ENCODE measurements at regions not wholly inside any gene's neighbourhood (a gene's known extent, or its start where the extent isn't known, plus 50 kb on each side); places are given as distances from the start of the nearest gene placed in this dataset.

DNA sequence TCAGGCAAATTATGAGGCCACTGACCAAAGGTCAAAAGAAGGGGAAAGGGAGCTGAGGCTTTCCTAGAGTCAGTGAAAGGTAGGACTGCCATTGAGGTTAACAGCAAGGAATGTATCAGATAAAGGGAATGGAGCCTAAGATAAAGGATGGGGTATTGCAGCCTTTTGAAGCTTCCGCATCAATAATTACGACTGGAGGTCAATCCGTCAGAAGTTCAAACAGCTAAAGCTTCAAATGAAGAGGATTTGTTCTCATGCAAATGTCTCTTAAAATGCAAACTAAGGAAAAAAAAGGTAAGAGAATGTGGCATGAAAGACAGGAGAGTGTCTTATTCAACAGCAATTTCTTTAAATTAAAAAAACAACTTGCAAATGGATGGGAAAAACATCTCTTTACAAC, 341.1 kb upstream of the RGMB start:
- no peak overlapping the region for H3K27ac ChIP-seq
- no peaks in the 10 kb centered on the region for H3K4me1 ChIP-seq
- H3K27me3 ChIP-seq: no peaks in the 10 kb centered on the region
- H3K4me3 ChIP-seq: no peak overlapping the region
- intact Hi-C loops (cut with DNase I; ENCODE audit: low total_unique reads): no loop called here
- H3K36me3 ChIP-seq: no peaks in the 10 kb centered on the region
- peaks cover 0 to 7% of the 10 kb centered on the region in 2 donors for H3K9me3 ChIP-seq
- no peak for DNase-seq (ENCODE audit: low spot score in 2 of 2)
- TF ChIP-seq POLR2A (IDR thresholded peaks at IDR 0.05): no peak
- TF ChIP-seq, protein P1, sequence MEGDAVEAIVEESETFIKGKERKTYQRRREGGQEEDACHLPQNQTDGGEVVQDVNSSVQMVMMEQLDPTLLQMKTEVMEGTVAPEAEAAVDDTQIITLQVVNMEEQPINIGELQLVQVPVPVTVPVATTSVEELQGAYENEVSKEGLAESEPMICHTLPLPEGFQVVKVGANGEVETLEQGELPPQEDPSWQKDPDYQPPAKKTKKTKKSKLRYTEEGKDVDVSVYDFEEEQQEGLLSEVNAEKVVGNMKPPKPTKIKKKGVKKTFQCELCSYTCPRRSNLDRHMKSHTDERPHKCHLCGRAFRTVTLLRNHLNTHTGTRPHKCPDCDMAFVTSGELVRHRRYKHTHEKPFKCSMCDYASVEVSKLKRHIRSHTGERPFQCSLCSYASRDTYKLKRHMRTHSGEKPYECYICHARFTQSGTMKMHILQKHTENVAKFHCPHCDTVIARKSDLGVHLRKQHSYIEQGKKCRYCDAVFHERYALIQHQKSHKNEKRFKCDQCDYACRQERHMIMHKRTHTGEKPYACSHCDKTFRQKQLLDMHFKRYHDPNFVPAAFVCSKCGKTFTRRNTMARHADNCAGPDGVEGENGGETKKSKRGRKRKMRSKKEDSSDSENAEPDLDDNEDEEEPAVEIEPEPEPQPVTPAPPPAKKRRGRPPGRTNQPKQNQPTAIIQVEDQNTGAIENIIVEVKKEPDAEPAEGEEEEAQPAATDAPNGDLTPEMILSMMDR (IDR thresholded peaks at IDR 0.05): no peak
- no peak for TF ChIP-seq POLR2AphosphoS5 (IDR thresholded peaks at IDR 0.05)

DNA sequence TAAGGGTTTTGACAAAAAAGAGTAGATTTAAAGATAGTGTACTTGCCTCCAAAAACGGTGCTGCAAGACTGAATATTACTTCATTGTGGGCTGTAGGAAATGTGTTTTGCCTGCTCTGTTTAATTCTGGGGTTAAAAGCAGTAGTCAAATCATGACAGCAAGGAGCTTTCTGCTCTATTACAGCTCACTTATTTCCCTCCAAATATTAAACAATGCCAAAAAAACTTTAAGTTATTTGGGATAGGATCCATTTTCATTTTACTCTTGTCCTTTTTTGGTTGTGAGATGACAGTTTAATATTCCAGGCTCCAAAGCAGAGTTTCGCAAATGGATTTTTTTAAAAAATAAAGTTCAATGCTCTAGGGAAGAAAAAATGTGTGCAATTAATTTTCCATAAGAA, 340.4 kb upstream of the RGMB start:
- intact Hi-C loops (cut with DNase I; ENCODE audit: low total_unique reads): no loop called here

DNA sequence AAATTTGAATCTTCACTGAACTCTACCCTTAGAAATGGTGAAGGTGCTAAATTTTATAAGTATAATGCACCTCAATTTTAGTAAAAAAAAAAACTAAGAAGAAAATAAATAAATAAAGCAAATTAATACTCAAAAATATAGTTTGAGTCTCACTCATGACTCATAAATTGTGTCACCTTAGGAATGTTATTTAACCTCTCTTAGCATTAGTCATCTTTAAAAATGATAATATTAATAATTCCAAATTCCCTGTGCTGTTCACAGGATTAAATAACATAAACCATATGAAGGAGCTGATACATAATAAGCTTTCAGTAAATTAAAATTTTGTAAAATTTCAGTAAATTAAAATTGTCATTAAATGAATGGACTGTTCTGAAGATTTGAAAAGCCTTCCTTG, 339.8 kb upstream of the RGMB start:
- no peak for DNase-seq (ENCODE audit: low spot score in 2 of 2)

More for the DNA sequence above, 340.4 kb upstream of the RGMB start:
- Histone ChIP-seq H3K9me3 (peaks cover 0 to 7% of the 10 kb centered on the region in 2 donors), H3K4me3 (no peak overlapping the region), H3K27me3 (no peaks in the 10 kb centered on the region), H3K4me1 (no peaks in the 10 kb centered on the region), H3K27ac (no peak overlapping the region), H3K36me3 (no peaks in the 10 kb centered on the region)
- no peak for DNase-seq (ENCODE audit: low spot score in 2 of 2)
- TF ChIP-seq POLR2AphosphoS5 (IDR thresholded peaks at IDR 0.05) (no peak), POLR2A (IDR thresholded peaks at IDR 0.05) (no peak)
- TF ChIP-seq, protein P1 (IDR thresholded peaks at IDR 0.05): no peak

DNA sequence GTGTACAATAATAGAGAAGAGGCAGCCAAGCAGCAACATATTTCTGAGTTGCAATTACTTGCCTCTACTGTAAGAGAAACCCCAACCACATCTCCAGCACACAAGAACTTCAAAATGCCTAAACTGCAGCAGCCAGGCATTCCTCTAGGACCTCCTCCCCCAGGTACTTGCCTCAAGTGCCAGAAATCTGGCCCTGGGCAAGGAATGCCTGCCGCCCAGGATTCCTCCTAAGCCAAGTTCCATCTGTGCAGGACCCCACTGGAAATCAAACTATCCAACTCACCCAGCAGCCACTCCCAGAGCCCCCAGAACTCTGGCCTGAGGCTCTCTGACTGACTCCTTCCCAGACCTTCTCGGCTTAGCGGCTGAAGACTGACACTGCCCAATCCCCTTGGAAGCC, 336.8 kb upstream of the RGMB start:
- peaks cover 10% of the 10 kb centered on the region in 2 donors for H3K9me3 ChIP-seq
- intact Hi-C loops (cut with DNase I; ENCODE audit: low total_unique reads): no loop called here
- H3K4me3 ChIP-seq: no peak overlapping the region
- TF ChIP-seq POLR2A (IDR thresholded peaks at IDR 0.05): no peak
- TF ChIP-seq POLR2AphosphoS5 (IDR thresholded peaks at IDR 0.05): no peak
- TF ChIP-seq, protein P1 (IDR thresholded peaks at IDR 0.05): no peak
- H3K27me3 ChIP-seq: no peaks in the 10 kb centered on the region
- no peaks in the 10 kb centered on the region for H3K4me1 ChIP-seq
- no peak overlapping the region for H3K27ac ChIP-seq
- no peaks in the 10 kb centered on the region for H3K36me3 ChIP-seq
- no peak for DNase-seq (ENCODE audit: low spot score in 2 of 2)

More for the DNA sequence above, 339.8 kb upstream of the RGMB start:
- no peak for TF ChIP-seq POLR2A (IDR thresholded peaks at IDR 0.05)
- no peak for TF ChIP-seq POLR2AphosphoS5 (IDR thresholded peaks at IDR 0.05)
- TF ChIP-seq, protein P1 (IDR thresholded peaks at IDR 0.05): no peak
- H3K9me3 ChIP-seq: peaks cover 0 to 7% of the 10 kb centered on the region in 2 donors
- intact Hi-C loops (cut with DNase I; ENCODE audit: low total_unique reads): no loop called here
- H3K4me3 ChIP-seq: no peak overlapping the region
- H3K4me1 ChIP-seq: no peaks in the 10 kb centered on the region
- no peaks in the 10 kb centered on the region for H3K36me3 ChIP-seq
- H3K27me3 ChIP-seq: no peaks in the 10 kb centered on the region
- H3K27ac ChIP-seq: no peak overlapping the region

DNA sequence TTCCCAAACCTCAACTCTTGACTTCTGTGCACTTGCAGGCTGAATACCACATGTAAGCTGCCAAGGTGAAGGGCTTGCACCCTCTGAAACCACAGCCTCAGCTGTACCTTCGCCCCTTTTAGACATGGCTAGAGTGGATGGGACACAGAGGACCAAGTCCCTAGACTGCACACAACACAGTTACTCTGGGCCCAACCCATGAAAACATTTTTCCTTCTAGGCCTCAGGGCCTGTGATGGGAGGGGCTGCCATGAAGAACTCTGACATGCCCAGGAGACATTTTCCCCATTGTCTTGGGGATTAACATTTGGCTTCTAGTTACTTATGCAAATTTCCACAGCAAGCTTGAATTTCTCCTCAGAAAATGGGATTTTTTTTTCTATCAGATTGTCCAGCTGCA, 331.0 kb upstream of the RGMB start:
- Histone ChIP-seq H3K36me3 (no peaks in the 10 kb centered on the region), H3K27me3 (no peaks in the 10 kb centered on the region), H3K4me3 (no peak overlapping the region), H3K4me1 (no peaks in the 10 kb centered on the region), H3K9me3 (peaks cover 10 to 17% of the 10 kb centered on the region in 2 donors), H3K27ac (no peak overlapping the region)
- TF ChIP-seq POLR2AphosphoS5 (IDR thresholded peaks at IDR 0.05) (no peak), POLR2A (IDR thresholded peaks at IDR 0.05) (no peak)
- TF ChIP-seq, protein P1 (IDR thresholded peaks at IDR 0.05): no peak
- intact Hi-C loops (cut with DNase I; ENCODE audit: low total_unique reads): no loop called here
- DNase-seq (ENCODE audit: low spot score in 2 of 2): no peak
